HG03097 (cell line): ENCODE measurements at regions not wholly inside any gene's neighbourhood (a gene's known extent, or its start where the extent isn't known, plus 50 kb on each side); places are given as distances from the start of the nearest gene placed in this dataset.
"Not testable (repeated sequence)": the region's sequence is repeated elsewhere in the genome, so short reads cannot be mapped to it uniquely, and the experiment has no call there.

ENCODE experiments used
- ATAC-seq: cut with Tn5 transposase; IDR thresholded peaks from one replicate; pipeline ENCODE4 v1.9.1; 2021; ENCODE audit not compliant: unreplicated experiment, low FRiP score

- ATAC-seq: no peak
Observed at GRCh38 chr16:64736857-64737256, 385.0 kb downstream of the CDH11 start.

DNA sequence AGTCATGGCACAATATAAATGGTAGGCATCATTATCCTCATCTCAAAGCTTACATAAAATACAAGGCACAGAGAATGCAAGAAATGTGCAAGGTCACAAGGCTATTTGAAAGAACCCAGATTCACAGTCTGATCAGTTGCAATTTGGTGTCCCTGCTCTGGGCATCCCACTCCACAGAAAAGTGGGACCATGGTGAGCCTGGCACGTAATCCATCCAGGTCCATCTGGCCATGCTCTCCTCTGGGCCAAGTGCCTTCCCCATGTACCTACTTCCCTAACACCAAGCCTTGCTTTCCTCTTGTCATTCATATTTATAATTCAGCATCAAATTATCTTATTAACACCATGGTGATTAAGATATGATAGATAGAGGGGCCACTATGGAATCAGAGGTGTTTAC, 390.0 kb downstream of the CDH11 start:
- ATAC-seq: no peak

GRCh38 chr16:64730261-64730660, 391.6 kb downstream of the CDH11 start:
- no peak for ATAC-seq

- no peak for ATAC-seq
Observed at GRCh38 chr16:64724339-64724738, 397.5 kb downstream of the CDH11 start.

DNA sequence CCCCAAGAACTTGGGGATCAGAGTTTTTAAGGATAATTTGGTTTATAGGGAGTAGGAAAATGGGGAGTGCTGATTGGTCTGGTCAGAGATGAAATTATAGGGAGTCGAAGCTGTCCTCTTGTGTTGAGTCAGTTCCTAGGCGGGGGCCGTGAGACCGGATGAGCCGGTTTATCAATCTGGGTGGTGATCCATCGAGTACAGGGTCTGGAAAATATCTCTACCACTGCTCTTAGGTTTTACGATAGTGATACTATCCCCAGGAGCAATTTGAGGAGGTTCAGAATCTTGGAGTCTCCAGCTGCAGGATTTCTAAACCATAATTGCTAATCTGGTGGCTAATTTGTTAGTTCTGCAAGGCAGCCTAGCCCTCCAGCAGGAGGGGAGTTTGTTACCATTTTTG, 403.4 kb downstream of the CDH11 start:
- ATAC-seq: no peak

DNA sequence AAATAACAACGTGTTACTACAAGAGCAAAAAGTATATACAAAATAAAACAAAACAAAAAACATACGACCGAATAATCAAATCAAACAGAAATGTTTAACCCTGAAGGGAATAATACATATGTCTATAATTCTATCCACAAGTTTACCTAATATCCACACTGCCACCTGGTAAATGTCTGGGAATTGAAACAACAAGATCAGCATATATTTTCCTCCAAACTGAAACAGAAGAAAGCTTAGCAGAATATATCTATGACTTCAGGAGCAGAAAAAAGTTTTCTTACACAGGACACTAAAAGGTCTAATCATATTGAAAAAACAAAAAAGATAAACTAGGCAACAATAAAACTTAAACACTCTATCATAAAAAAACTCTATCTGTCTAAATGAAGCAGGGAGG, 404.0 kb downstream of the CDH11 start:
- no peak for ATAC-seq

GRCh38 chr16:64715624-64716023, 406.2 kb downstream of the CDH11 start:
- no peak for ATAC-seq

DNA sequence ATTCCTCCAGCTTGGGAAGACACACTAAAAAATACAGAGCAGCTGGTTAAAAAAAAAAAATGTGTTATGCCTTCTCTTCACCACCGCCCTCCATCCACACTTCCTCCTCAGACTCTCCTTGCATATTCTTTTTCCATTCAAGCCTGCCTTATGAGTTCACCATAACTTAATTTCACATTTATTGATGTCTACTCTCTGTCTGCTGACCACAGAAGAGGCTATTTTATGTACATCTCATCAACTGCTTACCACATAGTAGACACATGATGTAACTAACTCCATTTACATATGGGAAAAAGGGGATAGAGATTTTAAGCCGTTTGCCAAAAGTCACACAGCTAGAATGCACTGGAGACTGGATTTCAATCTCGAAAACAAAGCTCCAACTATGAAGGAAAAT, 409.8 kb downstream of the CDH11 start:
- ATAC-seq: no peak

- no peak for ATAC-seq
Observed at GRCh38 chr16:64711596-64711995, 410.3 kb downstream of the CDH11 start.

GRCh38 chr16:64711026-64711425, 410.8 kb downstream of the CDH11 start:
- no peak for ATAC-seq

DNA sequence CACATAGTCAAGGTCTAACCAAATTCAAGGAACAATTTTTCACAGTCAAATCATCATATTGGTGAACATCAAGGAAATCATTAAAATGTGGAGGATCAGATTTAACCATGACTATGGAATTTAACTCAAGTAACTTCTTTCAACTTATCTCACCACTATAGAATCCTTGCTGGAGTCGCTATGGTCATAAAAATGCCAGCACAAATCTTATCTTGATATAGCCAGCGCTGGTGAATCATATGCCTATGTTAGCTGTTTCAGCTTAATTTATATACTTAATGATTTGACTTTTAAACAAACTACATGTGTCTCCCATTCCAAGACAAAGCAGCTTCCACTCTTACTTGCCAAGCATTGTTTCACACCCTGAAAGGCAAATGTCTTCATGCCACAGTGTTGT, 416.4 kb downstream of the CDH11 start:
- ATAC-seq: no peak

GRCh38 chr16:64704386-64704785, 417.5 kb downstream of the CDH11 start:
- ATAC-seq: no peak

GRCh38 chr16:64702415-64702814, 419.4 kb downstream of the CDH11 start:
- no peak for ATAC-seq

DNA sequence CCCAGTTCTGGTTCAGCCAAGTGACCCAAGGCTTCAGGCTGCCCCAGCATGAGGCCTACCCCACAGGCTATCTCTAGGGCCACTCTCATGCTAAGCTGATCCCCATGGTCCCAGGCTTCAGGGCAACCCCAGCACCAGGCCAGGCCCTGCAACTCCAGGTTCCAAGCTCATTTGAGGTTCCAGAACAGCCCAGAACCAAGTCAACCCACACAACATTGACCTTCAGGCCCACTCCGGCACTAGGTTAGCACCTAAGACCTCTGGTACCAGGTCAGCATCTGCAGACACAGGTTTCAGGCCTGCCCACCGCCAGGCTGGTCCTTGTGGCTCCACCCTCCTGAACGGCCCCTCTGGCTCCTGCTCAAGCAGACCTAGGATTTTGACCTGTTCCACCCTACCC, 421.2 kb downstream of the CDH11 start:
- ATAC-seq: no peak

- no peak for ATAC-seq
Observed at GRCh38 chr16:64696866-64697265, 425.0 kb downstream of the CDH11 start.

GRCh38 chr16:64695684-64696083, 426.2 kb downstream of the CDH11 start:
- ATAC-seq: no peak

GRCh38 chr16:64693946-64694345, 427.9 kb downstream of the CDH11 start:
- ATAC-seq: no peak

GRCh38 chr16:64687786-64688185, 434.1 kb downstream of the CDH11 start:
- no peak for ATAC-seq

GRCh38 chr16:64687123-64687522, 434.7 kb downstream of the CDH11 start:
- no peak for ATAC-seq

GRCh38 chr16:64679976-64680690, 441.7 kb downstream of the CDH11 start:
- ATAC-seq: no peak

GRCh38 chr16:64669573-64669972, 452.3 kb downstream of the CDH11 start:
- ATAC-seq: no peak

GRCh38 chr16:64667334-64667877, 454.5 kb downstream of the CDH11 start:
- no peak for ATAC-seq

- ATAC-seq: not testable (repeated sequence)
Observed at GRCh38 chr16:64662312-64662711, 459.6 kb downstream of the CDH11 start.
